ENCODE measurements at regions not wholly inside any gene's neighbourhood (a gene's known extent, or its start where the extent isn't known, plus 50 kb on each side); places are given as distances from the start of the nearest gene placed in this dataset.

GRCh38 chr10:33813871-33814270, 479.4 kb upstream of the NRP1 start:
- Histone ChIP-seq H3K4me1 (ENCODE audit: control extremely low read depth in 1 of 4, control insufficient read depth in 4 of 4, insufficient read depth in 4 of 4, low read length in 3 of 4) (peaks cover 0 to 10% (median 5%) of the 10 kb centered on the region in 4 experiments), H3K9me3 (ENCODE audit: control extremely low read depth in 1 of 5, control insufficient read depth in 4 of 5, insufficient read depth in 2 of 5, low read depth in 1 of 5, low read length in 4 of 5) (peaks cover 0 to 5% (median 0%) of the 10 kb centered on the region in 5 experiments), H3K27ac (ENCODE audit: insufficient read depth in 1 of 2, low read depth in 1 of 2, low read length in 2 of 2, poor library complexity in 1 of 2, severe bottlenecking in 2 of 2) (no peak overlapping the region), H3K36me3 (ENCODE audit: control insufficient read depth in 4 of 4, insufficient read depth in 4 of 4, low read length in 3 of 4) (no peaks in the 10 kb centered on the region), H3K27me3 (replicated peaks in 2 of 5; ENCODE audit: control insufficient read depth in 4 of 5, insufficient read depth in 5 of 5, low read length in 4 of 5) (no peaks in the 10 kb centered on the region), H3K4me3 (ENCODE audit: control insufficient read depth in 1 of 7, extremely low read depth in 1 of 7, insufficient read depth in 4 of 7, low read depth in 2 of 7, low read length in 6 of 7) (no peak overlapping the region)
- no peak for DNase-seq
- WGBS (ENCODE audit: insufficient coverage) = 100% methylated on average over 2 of the region's 3 CpGs
- ChIA-PET POLR2A (no interaction called here), CTCF (no interaction called here)

GRCh38 chr10:33813415-33813814, 478.9 kb upstream of the NRP1 start:
- H3K27me3 ChIP-seq (replicated peaks in 2 of 5; ENCODE audit: control insufficient read depth in 4 of 5, insufficient read depth in 5 of 5, low read length in 4 of 5) = peaks cover 0 to 2% (median 0%) of the 10 kb centered on the region in 5 experiments
- H3K4me3 ChIP-seq (ENCODE audit: control insufficient read depth in 1 of 7, extremely low read depth in 1 of 7, insufficient read depth in 4 of 7, low read depth in 2 of 7, low read length in 6 of 7) = no peak overlapping the region
- H3K36me3 ChIP-seq (ENCODE audit: control insufficient read depth in 4 of 4, insufficient read depth in 4 of 4, low read length in 3 of 4) = no peaks in the 10 kb centered on the region
- ChIA-PET POLR2A (no interaction called here), CTCF (no interaction called here)
- 91% methylated on average over 1 of the region's 2 CpGs for WGBS (ENCODE audit: insufficient coverage)
- peaks cover 0 to 5% (median 0%) of the 10 kb centered on the region in 5 experiments for H3K9me3 ChIP-seq (ENCODE audit: control extremely low read depth in 1 of 5, control insufficient read depth in 4 of 5, insufficient read depth in 2 of 5, low read depth in 1 of 5, low read length in 4 of 5)
- peaks cover 0 to 6% (median 2%) of the 10 kb centered on the region in 4 experiments for H3K4me1 ChIP-seq (ENCODE audit: control extremely low read depth in 1 of 4, control insufficient read depth in 4 of 4, insufficient read depth in 4 of 4, low read length in 3 of 4)
- no peak overlapping the region for H3K27ac ChIP-seq (ENCODE audit: insufficient read depth in 1 of 2, low read depth in 1 of 2, low read length in 2 of 2, poor library complexity in 1 of 2, severe bottlenecking in 2 of 2)
- no peak for DNase-seq

DNA sequence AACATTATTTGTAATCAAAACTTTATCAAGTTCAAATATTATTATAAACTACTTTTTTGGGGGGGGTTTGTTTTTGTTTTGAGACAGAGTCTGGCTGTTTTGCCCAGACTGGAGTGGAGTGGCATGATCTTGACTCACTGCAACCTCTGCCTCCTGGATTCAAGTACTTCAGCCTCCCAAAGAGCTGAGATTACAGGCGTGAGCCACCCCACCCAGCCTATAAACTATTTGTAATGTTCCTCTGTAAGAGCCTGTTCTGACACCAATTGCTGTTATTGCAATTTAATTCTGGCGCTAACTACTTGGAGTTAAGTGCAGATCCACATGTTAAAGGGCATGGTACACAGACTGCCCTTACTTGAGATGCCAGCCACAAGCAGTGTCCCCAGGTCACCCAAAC, 478.1 kb upstream of the NRP1 start:
- H3K4me1 ChIP-seq (ENCODE audit: control extremely low read depth in 1 of 4, control insufficient read depth in 4 of 4, insufficient read depth in 4 of 4, low read length in 3 of 4) = no peaks in the 10 kb centered on the region
- H3K36me3 ChIP-seq (ENCODE audit: control insufficient read depth in 4 of 4, insufficient read depth in 4 of 4, low read length in 3 of 4) = no peaks in the 10 kb centered on the region
- no peak overlapping the region for H3K27ac ChIP-seq (ENCODE audit: insufficient read depth in 1 of 2, low read depth in 1 of 2, low read length in 2 of 2, poor library complexity in 1 of 2, severe bottlenecking in 2 of 2)
- ChIA-PET POLR2A (no interaction called here), CTCF (no interaction called here)
- no peak overlapping the region for H3K4me3 ChIP-seq (ENCODE audit: control insufficient read depth in 1 of 7, extremely low read depth in 1 of 7, insufficient read depth in 4 of 7, low read depth in 2 of 7, low read length in 6 of 7)
- H3K9me3 ChIP-seq (ENCODE audit: control extremely low read depth in 1 of 5, control insufficient read depth in 4 of 5, insufficient read depth in 2 of 5, low read depth in 1 of 5, low read length in 4 of 5) = peaks cover 0 to 5% (median 0%) of the 10 kb centered on the region in 5 experiments
- no peak for DNase-seq
- 100% methylated on average over 2 of the region's 2 CpGs for WGBS (ENCODE audit: insufficient coverage)
- H3K27me3 ChIP-seq (replicated peaks in 2 of 5; ENCODE audit: control insufficient read depth in 4 of 5, insufficient read depth in 5 of 5, low read length in 4 of 5) = peaks cover 0 to 2% (median 0%) of the 10 kb centered on the region in 5 experiments

DNA sequence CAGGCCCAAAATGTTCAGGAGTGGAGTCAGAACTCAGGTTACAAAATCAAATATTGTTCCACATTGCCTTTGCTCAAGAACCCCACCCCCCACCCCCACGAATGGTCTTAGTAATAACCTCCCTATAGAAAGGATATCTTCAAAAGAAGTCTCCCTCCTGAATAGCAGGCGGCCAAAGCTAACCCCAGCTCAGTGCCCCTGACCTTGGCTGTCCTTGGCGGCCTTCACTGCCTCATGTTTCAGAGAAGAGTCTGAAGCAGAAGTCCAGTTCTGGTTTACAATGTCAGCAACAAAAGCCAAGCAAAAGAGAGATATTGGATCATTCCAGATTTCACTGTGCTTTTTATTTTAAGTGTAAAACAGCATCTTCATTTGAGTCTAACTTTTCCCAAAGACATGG, 476.5 kb upstream of the NRP1 start:
- Histone ChIP-seq H3K27ac (ENCODE audit: insufficient read depth in 1 of 2, low read depth in 1 of 2, low read length in 2 of 2, poor library complexity in 1 of 2, severe bottlenecking in 2 of 2) (no peak overlapping the region), H3K36me3 (ENCODE audit: control insufficient read depth in 4 of 4, insufficient read depth in 4 of 4, low read length in 3 of 4) (no peaks in the 10 kb centered on the region), H3K4me1 (ENCODE audit: control extremely low read depth in 1 of 4, control insufficient read depth in 4 of 4, insufficient read depth in 4 of 4, low read length in 3 of 4) (no peaks in the 10 kb centered on the region), H3K27me3 (replicated peaks in 2 of 5; ENCODE audit: control insufficient read depth in 4 of 5, insufficient read depth in 5 of 5, low read length in 4 of 5) (peaks cover 0 to 2% (median 0%) of the 10 kb centered on the region in 5 experiments), H3K9me3 (ENCODE audit: control extremely low read depth in 1 of 5, control insufficient read depth in 4 of 5, insufficient read depth in 2 of 5, low read depth in 1 of 5, low read length in 4 of 5) (peaks cover 0 to 5% (median 0%) of the 10 kb centered on the region in 5 experiments), H3K4me3 (ENCODE audit: control insufficient read depth in 1 of 7, extremely low read depth in 1 of 7, insufficient read depth in 4 of 7, low read depth in 2 of 7, low read length in 6 of 7) (no peak overlapping the region)
- POLR2A ChIA-PET = no interaction called here
- CTCF ChIA-PET = no interaction called here
- 100% methylated on average over 2 of the region's 3 CpGs for WGBS (ENCODE audit: insufficient coverage)
- DNase-seq = no peak

DNA sequence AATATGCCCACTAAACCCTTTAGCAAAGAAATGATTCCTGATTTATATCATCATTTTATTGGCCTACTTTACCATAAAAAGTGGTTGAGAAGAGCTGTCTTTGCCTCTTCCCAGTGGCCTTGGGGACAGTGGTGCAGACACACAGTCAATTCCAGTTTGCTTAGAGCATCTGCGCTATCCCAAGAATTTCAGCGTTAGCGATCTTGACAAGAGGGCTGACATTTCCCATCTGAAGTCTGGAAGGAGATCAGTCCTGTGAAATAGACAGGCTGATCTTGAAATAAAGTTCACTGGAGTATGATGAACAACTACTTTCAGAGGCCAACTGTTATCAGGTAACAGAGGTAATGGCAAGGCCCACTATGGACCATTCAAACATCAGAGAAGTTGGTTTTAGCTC, 475.3 kb upstream of the NRP1 start:
- H3K9me3 ChIP-seq (ENCODE audit: control extremely low read depth in 1 of 5, control insufficient read depth in 4 of 5, insufficient read depth in 2 of 5, low read depth in 1 of 5, low read length in 4 of 5) = peaks cover 0 to 5% (median 0%) of the 10 kb centered on the region in 5 experiments
- WGBS (ENCODE audit: insufficient coverage) = 82% methylated on average over 3 of the region's 3 CpGs
- no peak overlapping the region for H3K4me3 ChIP-seq (ENCODE audit: control insufficient read depth in 1 of 7, extremely low read depth in 1 of 7, insufficient read depth in 4 of 7, low read depth in 2 of 7, low read length in 6 of 7)
- H3K4me1 ChIP-seq (ENCODE audit: control extremely low read depth in 1 of 4, control insufficient read depth in 4 of 4, insufficient read depth in 4 of 4, low read length in 3 of 4) = no peaks in the 10 kb centered on the region
- no peaks in the 10 kb centered on the region for H3K36me3 ChIP-seq (ENCODE audit: control insufficient read depth in 4 of 4, insufficient read depth in 4 of 4, low read length in 3 of 4)
- ChIA-PET POLR2A (no interaction called here), CTCF (no interaction called here)
- H3K27me3 ChIP-seq (replicated peaks in 2 of 5; ENCODE audit: control insufficient read depth in 4 of 5, insufficient read depth in 5 of 5, low read length in 4 of 5) = peaks cover 0 to 2% (median 0%) of the 10 kb centered on the region in 5 experiments
- H3K27ac ChIP-seq (ENCODE audit: insufficient read depth in 1 of 2, low read depth in 1 of 2, low read length in 2 of 2, poor library complexity in 1 of 2, severe bottlenecking in 2 of 2) = no peak overlapping the region
- DNase-seq = no peak

DNA sequence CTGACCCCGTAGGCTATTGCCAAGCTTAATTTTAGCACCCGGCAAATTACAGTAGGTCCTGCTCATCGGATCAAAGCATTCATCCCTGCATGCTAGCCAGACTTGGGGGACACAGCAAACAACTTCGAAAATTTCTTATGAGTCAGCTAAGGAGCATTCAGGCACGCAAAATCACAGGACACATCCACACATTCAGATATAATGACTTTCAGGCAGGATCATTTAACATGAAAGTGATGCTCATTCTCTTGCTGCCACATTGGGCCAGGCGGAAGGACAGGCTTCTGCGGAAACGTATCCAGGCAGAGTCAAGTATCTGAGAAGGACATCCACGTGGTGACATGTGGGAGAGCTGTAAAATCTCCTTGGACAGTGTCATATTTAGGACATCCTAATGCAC, 474.0 kb upstream of the NRP1 start:
- no peaks in the 10 kb centered on the region for H3K4me1 ChIP-seq (ENCODE audit: control extremely low read depth in 1 of 4, control insufficient read depth in 4 of 4, insufficient read depth in 4 of 4, low read length in 3 of 4)
- CTCF ChIA-PET = no interaction called here

GRCh38 chr10:33807531-33808359, 473.3 kb upstream of the NRP1 start:
- ChIA-PET POLR2A (no interaction called here), CTCF (no interaction called here)
- Histone ChIP-seq H3K4me3 (ENCODE audit: control insufficient read depth in 1 of 7, extremely low read depth in 1 of 7, insufficient read depth in 4 of 7, low read depth in 2 of 7, low read length in 6 of 7) (no peak overlapping the region), H3K36me3 (ENCODE audit: control insufficient read depth in 4 of 4, insufficient read depth in 4 of 4, low read length in 3 of 4) (no peaks in the 10 kb centered on the region), H3K27me3 (replicated peaks in 2 of 5; ENCODE audit: control insufficient read depth in 4 of 5, insufficient read depth in 5 of 5, low read length in 4 of 5) (peaks cover 0 to 2% (median 0%) of the 10 kb centered on the region in 5 experiments), H3K27ac (ENCODE audit: insufficient read depth in 1 of 2, low read depth in 1 of 2, low read length in 2 of 2, poor library complexity in 1 of 2, severe bottlenecking in 2 of 2) (no peak overlapping the region), H3K9me3 (ENCODE audit: control extremely low read depth in 1 of 5, control insufficient read depth in 4 of 5, insufficient read depth in 2 of 5, low read depth in 1 of 5, low read length in 4 of 5) (no peaks in the 10 kb centered on the region), H3K4me1 (ENCODE audit: control extremely low read depth in 1 of 4, control insufficient read depth in 4 of 4, insufficient read depth in 4 of 4, low read length in 3 of 4) (no peaks in the 10 kb centered on the region)
- DNase-seq = no peak
- WGBS (ENCODE audit: insufficient coverage) = 95% methylated on average over 10 of the region's 11 CpGs

More for the DNA sequence above, 474.0 kb upstream of the NRP1 start:
- peaks cover 0 to 2% (median 0%) of the 10 kb centered on the region in 5 experiments for H3K27me3 ChIP-seq (replicated peaks in 2 of 5; ENCODE audit: control insufficient read depth in 4 of 5, insufficient read depth in 5 of 5, low read length in 4 of 5)
- H3K4me3 ChIP-seq (ENCODE audit: control insufficient read depth in 1 of 7, extremely low read depth in 1 of 7, insufficient read depth in 4 of 7, low read depth in 2 of 7, low read length in 6 of 7) = no peak overlapping the region
- no peaks in the 10 kb centered on the region for H3K36me3 ChIP-seq (ENCODE audit: control insufficient read depth in 4 of 4, insufficient read depth in 4 of 4, low read length in 3 of 4)
- no peak for DNase-seq
- peaks cover 0 to 2% (median 0%) of the 10 kb centered on the region in 5 experiments for H3K9me3 ChIP-seq (ENCODE audit: control extremely low read depth in 1 of 5, control insufficient read depth in 4 of 5, insufficient read depth in 2 of 5, low read depth in 1 of 5, low read length in 4 of 5)
- POLR2A ChIA-PET = no interaction called here
- WGBS (ENCODE audit: insufficient coverage) = 91% methylated on average over 9 of the region's 9 CpGs
- no peak overlapping the region for H3K27ac ChIP-seq (ENCODE audit: insufficient read depth in 1 of 2, low read depth in 1 of 2, low read length in 2 of 2, poor library complexity in 1 of 2, severe bottlenecking in 2 of 2)

Data from common myeloid progenitor, CD34-positive (primary cell).